Retinal pigment epithelial cell (primary cell): ENCODE measurements at regions not wholly inside any gene's neighbourhood (a gene's known extent, or its start where the extent isn't known, plus 50 kb on each side); places are given as distances from the start of the nearest gene placed in this dataset.

ENCODE experiments used
- DNase-seq: peaks from one replicate; pipeline ENCODE4 v3.0.0-alpha.2; 2010; ENCODE audit warnings: low read depth
- H3K4me3 ChIP-seq: 2 replicates; pipeline ENCODE4 v1.5.1; 2011; ENCODE audit warnings: mild to moderate bottlenecking, low read length, control low read depth, moderate library complexity
- TF ChIP-seq, protein P1 (sequence below): conservative IDR thresholded peaks from 2 replicates; pipeline ENCODE4 v1.5.1; 2011; ENCODE audit warnings: low read depth, low read length, control low read depth, inconsistent platforms

DNA sequence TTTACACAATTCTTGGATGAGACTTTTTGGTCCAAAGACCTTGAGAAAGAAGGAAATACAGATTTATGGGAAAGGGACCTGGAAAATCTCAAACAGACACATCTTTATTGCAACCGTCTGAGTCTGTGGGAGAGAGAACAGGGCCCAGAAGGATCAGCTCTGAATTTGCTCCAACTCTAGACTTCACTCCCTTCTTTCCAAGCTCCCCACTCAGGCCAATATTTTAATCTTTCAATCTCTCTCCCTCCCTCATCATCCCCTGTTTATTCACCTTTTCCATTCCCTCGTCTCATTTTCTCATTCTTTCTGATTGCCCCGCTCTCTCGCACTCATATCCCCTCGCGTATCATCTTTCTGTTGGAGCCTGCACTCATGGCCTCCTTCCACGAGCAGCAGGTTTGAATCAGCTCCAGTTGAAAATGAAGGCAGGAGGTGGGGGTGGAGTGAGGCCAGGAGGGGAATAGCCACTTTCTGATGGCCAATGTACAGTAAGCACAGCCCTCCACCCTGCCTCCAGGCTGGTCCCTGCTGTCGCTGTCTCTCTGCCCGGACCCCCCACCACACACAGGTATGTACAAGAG lies 63.6 kb upstream of the BOC start:
- TF ChIP-seq, protein P1, sequence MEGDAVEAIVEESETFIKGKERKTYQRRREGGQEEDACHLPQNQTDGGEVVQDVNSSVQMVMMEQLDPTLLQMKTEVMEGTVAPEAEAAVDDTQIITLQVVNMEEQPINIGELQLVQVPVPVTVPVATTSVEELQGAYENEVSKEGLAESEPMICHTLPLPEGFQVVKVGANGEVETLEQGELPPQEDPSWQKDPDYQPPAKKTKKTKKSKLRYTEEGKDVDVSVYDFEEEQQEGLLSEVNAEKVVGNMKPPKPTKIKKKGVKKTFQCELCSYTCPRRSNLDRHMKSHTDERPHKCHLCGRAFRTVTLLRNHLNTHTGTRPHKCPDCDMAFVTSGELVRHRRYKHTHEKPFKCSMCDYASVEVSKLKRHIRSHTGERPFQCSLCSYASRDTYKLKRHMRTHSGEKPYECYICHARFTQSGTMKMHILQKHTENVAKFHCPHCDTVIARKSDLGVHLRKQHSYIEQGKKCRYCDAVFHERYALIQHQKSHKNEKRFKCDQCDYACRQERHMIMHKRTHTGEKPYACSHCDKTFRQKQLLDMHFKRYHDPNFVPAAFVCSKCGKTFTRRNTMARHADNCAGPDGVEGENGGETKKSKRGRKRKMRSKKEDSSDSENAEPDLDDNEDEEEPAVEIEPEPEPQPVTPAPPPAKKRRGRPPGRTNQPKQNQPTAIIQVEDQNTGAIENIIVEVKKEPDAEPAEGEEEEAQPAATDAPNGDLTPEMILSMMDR = no peak
- no peak for DNase-seq

DNA sequence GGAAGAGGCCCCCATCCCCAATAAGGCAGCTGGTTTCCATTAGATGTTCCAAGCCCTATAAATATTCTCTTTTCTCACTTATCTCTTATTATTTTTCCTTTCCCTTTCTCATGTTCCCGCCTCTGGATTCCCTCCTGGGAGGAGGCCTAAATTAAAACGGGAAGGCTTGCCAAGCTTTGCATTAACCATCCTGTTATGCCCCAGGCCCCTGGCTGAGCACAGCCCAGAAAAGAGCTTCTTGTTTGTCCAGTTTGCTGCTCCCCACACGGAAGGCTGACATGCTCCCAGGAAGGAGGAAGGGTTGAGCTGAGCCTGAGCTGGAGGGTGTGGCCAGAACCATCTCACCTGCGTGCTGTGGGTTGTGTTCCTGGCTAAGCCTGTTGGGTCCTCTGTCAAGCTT lies 63.1 kb upstream of the BOC start:
- H3K4me3 ChIP-seq = no peak overlapping the region
- DNase-seq = no peak
- TF ChIP-seq, protein P1 = no peak

More for the DNA sequence above, 63.6 kb upstream of the BOC start:
- H3K4me3 ChIP-seq = no peak overlapping the region

DNA sequence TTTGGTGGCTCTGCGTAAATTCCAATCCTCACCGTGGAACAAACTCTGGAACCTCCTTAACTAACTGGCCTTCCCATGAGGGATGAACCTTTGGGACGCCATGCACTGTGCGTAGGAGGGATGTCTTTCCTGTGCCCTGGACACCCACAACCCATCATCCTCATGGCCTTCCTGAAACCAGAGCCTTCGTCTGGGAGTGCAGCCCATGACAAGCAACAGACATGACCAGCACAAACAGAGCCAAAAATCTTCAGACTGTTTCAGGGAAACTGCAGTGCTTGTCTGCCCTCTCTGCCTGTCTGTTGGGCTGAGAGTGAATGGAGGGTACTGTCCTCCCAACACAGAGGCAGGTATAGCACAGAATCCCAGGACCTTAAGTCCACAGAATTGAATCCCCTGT lies 61.1 kb upstream of the BOC start:
- H3K4me3 ChIP-seq = no peak overlapping the region
- DNase-seq = no peak
- TF ChIP-seq, protein P1 = no peak

DNA sequence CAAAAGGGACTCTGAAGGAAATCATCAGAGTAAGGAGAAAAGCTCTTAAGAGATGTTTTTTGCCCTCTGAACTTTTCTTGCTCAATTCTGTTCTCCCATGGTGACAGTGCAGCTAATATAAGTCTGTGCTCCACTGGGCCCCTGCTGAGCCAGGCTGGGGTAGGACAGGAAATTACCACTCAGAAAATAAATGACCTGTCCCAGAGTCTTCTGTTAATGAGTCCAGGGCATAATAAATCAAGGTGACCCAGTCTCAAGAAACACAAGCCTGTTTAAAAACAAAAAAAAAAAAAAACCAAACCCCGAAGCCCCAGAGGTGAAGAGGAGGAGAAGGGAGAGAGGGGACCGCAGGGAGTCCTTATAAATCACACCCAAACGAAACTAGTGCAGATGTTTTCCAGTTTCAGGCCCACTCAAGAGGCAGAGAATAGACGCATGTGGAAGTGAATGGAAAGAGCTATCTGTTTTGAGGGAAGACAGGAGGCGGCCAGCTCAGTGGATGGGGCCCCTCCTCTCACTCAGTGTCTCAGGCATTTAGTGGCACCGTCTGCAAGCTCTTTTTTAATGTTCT lies 59.8 kb upstream of the BOC start:
- no peak overlapping the region for H3K4me3 ChIP-seq
- TF ChIP-seq, protein P1 = no peak
- DNase-seq = no peak

DNA sequence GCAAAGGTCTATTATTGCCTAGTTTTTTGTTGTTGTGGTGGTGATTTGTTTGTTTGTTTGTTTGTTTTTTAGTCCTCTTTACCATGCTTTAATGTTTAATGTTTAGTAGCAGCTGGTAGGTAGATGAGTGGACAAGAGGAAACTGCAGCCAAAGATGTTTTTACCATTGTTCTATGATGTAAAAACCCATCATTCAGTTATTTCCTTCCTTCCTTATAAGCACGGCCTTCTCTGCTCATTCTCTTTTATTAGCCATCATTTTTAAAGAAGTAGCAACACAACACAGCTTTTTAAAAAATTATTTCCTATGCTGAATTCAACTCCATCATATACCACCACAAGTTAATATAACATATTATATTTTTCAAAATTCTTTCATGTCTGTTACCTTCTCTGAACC lies 58.5 kb upstream of the BOC start:
- no peak overlapping the region for H3K4me3 ChIP-seq
- no peak for DNase-seq
- TF ChIP-seq, protein P1 = no peak

DNA sequence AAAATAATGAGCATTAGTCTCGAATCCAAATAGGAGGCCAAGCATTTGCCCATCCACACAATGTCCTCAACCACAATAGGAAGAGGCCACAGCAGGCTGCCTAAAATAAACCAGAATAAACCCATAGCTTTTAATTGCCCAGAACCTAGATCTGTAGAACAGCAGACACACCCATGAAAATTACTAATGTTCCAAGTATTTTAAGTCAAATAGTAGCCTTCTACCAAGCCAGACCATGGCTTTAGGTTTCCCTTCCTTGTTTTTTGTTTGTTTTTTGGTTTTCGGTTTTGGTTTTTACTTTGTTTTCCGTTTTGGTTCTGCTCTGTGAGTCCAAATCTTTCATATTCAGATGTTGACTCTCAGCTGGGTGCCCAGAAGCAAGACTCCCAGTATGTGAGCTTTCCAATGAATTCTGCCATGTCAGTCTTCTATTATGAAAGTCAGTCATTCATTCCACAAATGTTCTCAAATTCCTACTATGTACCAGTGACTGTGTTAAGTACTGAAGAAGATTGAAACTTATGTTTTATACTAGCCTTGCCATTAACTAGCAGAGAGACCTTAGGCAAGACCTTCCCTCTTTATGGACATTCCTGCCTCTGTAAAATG lies 57.8 kb upstream of the BOC start:
- TF ChIP-seq, protein P1 = no peak
- no peak for DNase-seq

DNA sequence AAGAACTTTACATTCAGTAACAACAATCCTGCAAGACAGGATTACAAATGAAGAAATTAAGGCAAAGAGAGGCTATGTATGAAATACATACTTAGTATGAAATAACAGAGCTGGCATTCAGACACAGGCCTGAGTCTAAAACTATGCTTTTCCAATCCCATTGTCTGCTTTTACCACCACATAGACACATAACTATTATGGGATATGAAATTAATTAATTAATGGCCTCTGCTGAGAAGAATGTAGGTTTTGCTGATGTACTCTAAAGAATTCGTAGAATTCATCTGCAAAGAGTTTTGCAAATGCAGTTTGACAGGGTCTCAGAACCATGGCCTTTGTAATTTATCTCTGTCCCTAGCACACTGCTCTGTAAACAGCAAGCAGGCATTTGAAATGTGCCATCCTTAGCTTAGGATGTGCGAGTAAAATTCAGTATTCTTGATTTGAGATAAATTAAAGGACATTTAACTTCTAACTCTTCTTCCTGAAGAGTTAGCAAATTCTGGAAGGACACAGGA lies 54.5 kb upstream of the BOC start:
- TF ChIP-seq, protein P1 = no peak
- no peak overlapping the region for H3K4me3 ChIP-seq
- no peak for DNase-seq

More for the DNA sequence above, 57.8 kb upstream of the BOC start:
- H3K4me3 ChIP-seq = no peak overlapping the region
